K562 (cell line): ENCODE measurements at regions not wholly inside any gene's neighbourhood (a gene's known extent, or its start where the extent isn't known, plus 50 kb on each side); places are given as distances from the start of the nearest gene placed in this dataset.

Experiments used
- ATAC-seq: fragments of 200-7000 bp; cut with Tn5 transposase; 3 replicates; pipeline ENCODE4 v1.9.1; 2020; ENCODE audit warnings: moderate library complexity
- BruUV-seq: library from RNA; stranded (reverse); fragments of 400-500 nt; replicated peaks from 2 replicates; lab custom pipeline; 2021; lab: Mats Ljungman, UMichigan
- CTCF ChIA-PET: fragments of 300-600 bp; formaldehyde crosslinking; extraction: SDS; loops from one replicate; lab custom pipeline; 2021; ENCODE audit warnings: low intra/inter-chr PET ratio; lab: Yijun Ruan, JAX
- POLR2A ChIA-PET: fragments of 300-600, 350-650 bp; sonication (Branson Sonifier 250); formaldehyde crosslinking; extraction: SDS; loops from one replicate; lab custom pipeline; 2021; ENCODE audit warnings: antibody characterized with exemption, inconsistent platforms; lab: Yijun Ruan, JAX
- DNase-seq, 4 experiments: peaks; one replicate each; pipeline versions ENCODE4 v3.0.0 to v3.0.0-alpha.2; 2011 to 2018; ENCODE audit warnings: low spot score in 3 of 4, mixed read lengths in 3 of 4; ENCODE audit errors: extremely low read depth in 1 of 4
- FAIRE-seq: peaks from 2 replicates; lab custom pipeline; 2011; peaks lifted over from hg19 to GRCh38; lab: Jason Lieb, UNC
- H2AFZ ChIP-seq: 2 replicates; pipeline ENCODE4 v1.6.0; 2011; ENCODE audit warnings: low read depth, low read length, control low read depth, inconsistent platforms
- H3K27ac ChIP-seq: fragments of 200-600 bp; 3 replicates; pipeline ENCODE4 v1.8.0; 2011; ENCODE audit warnings: low read depth, mild to moderate bottlenecking, control low read depth, inconsistent platforms, low read length, moderate library complexity, mixed read lengths; ENCODE audit errors: extremely low read depth
- H3K27me3 ChIP-seq, 2 experiments: fragments of 300-600 bp in 1 of 2; 2 replicates in 1 of 2; 3 replicates in 1 of 2; pipeline versions ENCODE4 v1.6.0 to v1.8.0; 2011; ENCODE audit warnings: inconsistent platforms in 2 of 2, low read length in 2 of 2, mild to moderate bottlenecking in 1 of 2, mixed read lengths in 1 of 2, moderate library complexity in 1 of 2; ENCODE audit not compliant: control insufficient read depth in 2 of 2, insufficient read depth in 2 of 2
- H3K36me3 ChIP-seq: fragments of 300-600 bp; 3 replicates; pipeline ENCODE4 v1.8.0; 2011; ENCODE audit warnings: mild to moderate bottlenecking, low read length, inconsistent platforms; ENCODE audit not compliant: control insufficient read depth, insufficient read depth
- H3K4me1 ChIP-seq, 2 experiments: fragments of 200-600 bp in 1 of 2; replicated peaks in 1 of 2; 2 replicates in 1 of 2; 3 replicates in 1 of 2; pipeline versions ENCODE4 v1.5.1 to v1.8.0; 2011; ENCODE audit warnings: inconsistent platforms in 2 of 2, low read length in 2 of 2, mild to moderate bottlenecking in 1 of 2, mixed read lengths in 1 of 2, moderate library complexity in 1 of 2; ENCODE audit not compliant: control insufficient read depth in 2 of 2, insufficient read depth in 2 of 2
- H3K4me2 ChIP-seq: 2 replicates; pipeline ENCODE4 v1.6.1; 2011; ENCODE audit warnings: low read length, control low read depth, inconsistent platforms, mixed read lengths; ENCODE audit not compliant: insufficient read depth
- H3K4me3 ChIP-seq: fragments of 200-600 bp; sonication (generic), shearing (Covaris generic); 2 replicates; pipeline ENCODE4 v1.5.1; 2016; ENCODE audit warnings: control low read depth, inconsistent platforms
- H3K79me2 ChIP-seq: fragments of 200-600 bp; 3 replicates; pipeline ENCODE4 v1.8.0; 2011; ENCODE audit warnings: low read length, inconsistent platforms; ENCODE audit not compliant: control insufficient read depth, insufficient read depth
- H3K9ac ChIP-seq, 2 experiments: 2 replicates each; pipeline versions ENCODE4 v1.6.0 to v1.6.1; 2011; ENCODE audit warnings: low read depth in 2 of 2, low read length in 2 of 2, control low read depth in 1 of 2, inconsistent platforms in 1 of 2, mild to moderate bottlenecking in 1 of 2, mixed read lengths in 1 of 2; ENCODE audit not compliant: insufficient read depth in 1 of 2
- H3K9me1 ChIP-seq: one replicate; pipeline ENCODE4 v1.6.0; 2011; ENCODE audit warnings: inconsistent platforms, mild to moderate bottlenecking, low read length, moderate library complexity; ENCODE audit not compliant: control insufficient read depth, insufficient read depth
- H3K9me3 ChIP-seq: replicated peaks from 2 replicates; pipeline ENCODE4 v1.5.1; 2011; ENCODE audit warnings: low read depth, low read length, inconsistent platforms; ENCODE audit not compliant: control insufficient read depth, insufficient read depth
- H4K20me1 ChIP-seq: replicated peaks from 2 replicates; pipeline ENCODE4 v1.6.1; 2011; ENCODE audit warnings: low read length, inconsistent platforms, mixed read lengths; ENCODE audit not compliant: control insufficient read depth, insufficient read depth
- BRD9 ChIP-seq: fragments of 450-650 bp; IDR thresholded peaks from 2 replicates; pipeline ENCODE4 v1.6.1; 2018; ENCODE audit warnings: low read depth; ENCODE audit not compliant: partially characterized antibody
- ETV5 ChIP-seq: sonication (generic); formaldehyde crosslinking; IDR thresholded peaks from 2 replicates; pipeline ENCODE4 v1.4.0; 2020; ENCODE audit warnings: low read depth, mild to moderate bottlenecking, missing genetic modification reagents
- HNRNPK ChIP-seq: fragments of 200-400 bp; formaldehyde crosslinking; IDR thresholded peaks from one replicate; pipeline ENCODE4 v1.6.1; 2018; ENCODE audit warnings: mild to moderate bottlenecking, low read depth, low read length; ENCODE audit not compliant: poor library complexity, severe bottlenecking
- SMAD3 ChIP-seq: fragments of 450-650 bp; formaldehyde crosslinking; conservative IDR thresholded peaks from 2 replicates; pipeline ENCODE4 v1.4.0; 2020; ENCODE audit warnings: mild to moderate bottlenecking
- STAT5A ChIP-seq: IDR thresholded peaks from 2 replicates; pipeline ENCODE4 v1.6.1; 2012; ENCODE audit warnings: low read length, inconsistent platforms, borderline replicate concordance
- TAF9B ChIP-seq: fragments of 450-650 bp; IDR thresholded peaks from 2 replicates; pipeline ENCODE4 v1.6.1; 2018; ENCODE audit warnings: mild to moderate bottlenecking; ENCODE audit not compliant: partially characterized antibody
- TFAM ChIP-seq: fragments of 250-450 bp; sonication (Bioruptor Pico); conservative IDR thresholded peaks from 2 replicates; pipeline ENCODE4 v1.5.0; 2021; ENCODE audit warnings: mild to moderate bottlenecking, moderate library complexity
- ZFP36 ChIP-seq: fragments of 150-350 bp; IDR thresholded peaks from 2 replicates; pipeline ENCODE4 v1.6.1; 2018; ENCODE audit warnings: low read length, low read depth; ENCODE audit not compliant: partially characterized antibody
- ZNF75A ChIP-seq: fragments of 450-650 bp; formaldehyde crosslinking; IDR thresholded peaks from 2 replicates; pipeline ENCODE4 v1.4.0; 2020; ENCODE audit warnings: mild to moderate bottlenecking
- ZNF764 ChIP-seq: fragments of 250-450 bp; sonication (Bioruptor Pico); IDR thresholded peaks from 2 replicates; pipeline ENCODE4 v1.4.0; 2020; ENCODE audit warnings: low read depth, mild to moderate bottlenecking, moderate library complexity
- WGBS: fragments of 100-300 bp; shearing (Covaris generic); methylation state at CpG from one replicate; pipeline ENCODE4 v1.1.6; 2016; ENCODE audit warnings: low coverage, mixed read lengths; ENCODE audit not compliant: insufficient coverage; ENCODE audit errors: missing lambda C conversion rate; 5-methylcytosine and 5-hydroxymethylcytosine counted together
- in situ Hi-C: fragments of 300-500 bp; cut with MboI; formaldehyde crosslinking; loops from 4 replicates; pipeline ENCODE4 v1.15.0; 2018; ENCODE audit warnings: inconsistent platforms, mixed read lengths
- intact Hi-C: fragments of 100-400 bp; cut with micrococcal nuclease; formaldehyde crosslinking; loops from 2 replicates; pipeline ENCODE4 v1.14.2; 2022
- TF ChIP-seq, protein P1 (sequence below): fragments of 450-650 bp; IDR thresholded peaks from 2 replicates; pipeline ENCODE4 v1.6.1; 2016; ENCODE audit warnings: mild to moderate bottlenecking
- TF ChIP-seq, protein P2 (sequence below): fragments of 450-650 bp; IDR thresholded peaks from 2 replicates; pipeline ENCODE4 v1.6.1; 2017; ENCODE audit warnings: mild to moderate bottlenecking, moderate library complexity

DNA sequence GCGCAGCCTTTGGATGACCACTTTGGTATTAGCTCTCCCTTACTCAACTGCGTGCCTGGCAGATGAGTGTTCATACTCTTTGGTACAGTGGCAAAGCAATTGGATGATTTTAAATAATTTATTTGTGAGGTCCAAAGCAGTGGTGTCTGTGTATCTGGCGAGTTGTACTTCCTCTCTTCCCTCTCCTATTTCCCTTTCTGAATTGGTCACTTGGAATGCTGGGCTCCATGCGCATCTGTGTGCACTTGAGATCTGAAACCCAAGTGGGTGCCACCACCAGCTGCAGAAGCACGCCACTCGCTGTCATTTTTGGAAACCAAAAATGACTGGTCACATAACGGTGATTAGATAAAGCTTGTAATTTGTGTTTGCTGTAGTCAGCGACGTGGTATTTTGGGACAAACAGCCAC is 386.0 kb upstream of the KLF4 start (continued):
- TF ChIP-seq TAF9B (no peak), STAT5A (no peak), ETV5 (CRISPR knock-in tag) (no peak), ZNF75A (CRISPR knock-in tag) (no peak)
- TF ChIP-seq, all 486 proteins: peak for 0

DNA sequence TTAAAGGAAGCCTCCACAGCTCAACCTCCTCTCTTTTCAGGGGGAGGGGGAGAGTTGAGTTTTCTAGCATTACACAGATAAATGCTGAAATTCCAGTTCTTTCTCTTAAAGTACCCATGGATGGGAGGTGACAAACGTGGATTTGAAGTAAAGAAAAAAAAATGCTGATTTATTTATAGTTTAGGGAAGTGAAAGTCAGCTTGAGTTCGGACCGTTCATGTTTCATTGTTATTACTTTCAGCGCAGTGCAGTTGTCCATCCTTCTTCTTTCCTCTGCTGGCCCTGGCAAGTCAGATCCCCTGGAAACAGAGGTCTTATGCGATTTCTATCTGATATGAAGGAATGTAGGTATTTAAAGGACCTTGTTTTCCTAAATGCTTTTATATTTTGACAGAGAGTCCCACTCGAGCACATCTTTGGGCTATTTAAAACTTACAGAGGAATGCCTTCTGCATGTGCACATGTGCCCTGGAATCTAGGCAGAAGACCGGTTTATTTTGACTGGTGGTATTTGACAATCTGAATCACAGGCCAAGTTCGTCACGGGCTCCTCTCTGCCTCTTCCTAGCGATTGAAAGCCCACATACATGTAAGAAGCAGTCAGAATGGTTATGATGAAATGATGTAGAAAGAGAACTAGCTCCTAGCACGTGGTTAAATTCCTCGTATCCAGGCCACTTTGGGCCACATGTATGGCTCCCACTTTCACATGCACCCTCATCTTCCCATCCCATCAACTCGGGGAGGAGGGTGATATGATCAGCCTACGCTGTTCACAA is 385.2 kb upstream of the KLF4 start:
- no TSS peak for BruUV-seq
- in situ Hi-C loops: no loop called here
- Histone ChIP-seq H4K20me1 (no peaks in the 10 kb centered on the region), H2AFZ (no peak overlapping the region), H3K4me2 (no peak overlapping the region), H3K27me3 (peaks cover 13 to 16% of the 10 kb centered on the region in 2 experiments; a peak in 3 of 5 replicates), H3K27ac (no peak overlapping the region), H3K9ac (no peak overlapping the region), H3K79me2 (no peaks in the 10 kb centered on the region), H3K9me3 (no peaks in the 10 kb centered on the region), H3K36me3 (no peaks in the 10 kb centered on the region), H3K9me1 (no peaks in the 10 kb centered on the region), H3K4me3 (no peak overlapping the region), H3K4me1 (no peaks in the 10 kb centered on the region)
- ATAC-seq (no peak), DNase-seq (no peak), FAIRE-seq (no peak)
- WGBS: under 1% methylated on average over 13 of the region's 14 CpGs
- POLR2A ChIA-PET: no interaction called here
- no peak for TF ChIP-seq TFAM (CRISPR knock-in tag)
- TF ChIP-seq ZNF764 (CRISPR knock-in tag): no peak
- TF ChIP-seq, protein P1, sequence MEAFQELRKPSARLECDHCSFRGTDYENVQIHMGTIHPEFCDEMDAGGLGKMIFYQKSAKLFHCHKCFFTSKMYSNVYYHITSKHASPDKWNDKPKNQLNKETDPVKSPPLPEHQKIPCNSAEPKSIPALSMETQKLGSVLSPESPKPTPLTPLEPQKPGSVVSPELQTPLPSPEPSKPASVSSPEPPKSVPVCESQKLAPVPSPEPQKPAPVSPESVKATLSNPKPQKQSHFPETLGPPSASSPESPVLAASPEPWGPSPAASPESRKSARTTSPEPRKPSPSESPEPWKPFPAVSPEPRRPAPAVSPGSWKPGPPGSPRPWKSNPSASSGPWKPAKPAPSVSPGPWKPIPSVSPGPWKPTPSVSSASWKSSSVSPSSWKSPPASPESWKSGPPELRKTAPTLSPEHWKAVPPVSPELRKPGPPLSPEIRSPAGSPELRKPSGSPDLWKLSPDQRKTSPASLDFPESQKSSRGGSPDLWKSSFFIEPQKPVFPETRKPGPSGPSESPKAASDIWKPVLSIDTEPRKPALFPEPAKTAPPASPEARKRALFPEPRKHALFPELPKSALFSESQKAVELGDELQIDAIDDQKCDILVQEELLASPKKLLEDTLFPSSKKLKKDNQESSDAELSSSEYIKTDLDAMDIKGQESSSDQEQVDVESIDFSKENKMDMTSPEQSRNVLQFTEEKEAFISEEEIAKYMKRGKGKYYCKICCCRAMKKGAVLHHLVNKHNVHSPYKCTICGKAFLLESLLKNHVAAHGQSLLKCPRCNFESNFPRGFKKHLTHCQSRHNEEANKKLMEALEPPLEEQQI: no peak
- no peak for TF ChIP-seq SMAD3
- no peak for TF ChIP-seq HNRNPK
- TF ChIP-seq BRD9: no peak
- TF ChIP-seq, protein P2, sequence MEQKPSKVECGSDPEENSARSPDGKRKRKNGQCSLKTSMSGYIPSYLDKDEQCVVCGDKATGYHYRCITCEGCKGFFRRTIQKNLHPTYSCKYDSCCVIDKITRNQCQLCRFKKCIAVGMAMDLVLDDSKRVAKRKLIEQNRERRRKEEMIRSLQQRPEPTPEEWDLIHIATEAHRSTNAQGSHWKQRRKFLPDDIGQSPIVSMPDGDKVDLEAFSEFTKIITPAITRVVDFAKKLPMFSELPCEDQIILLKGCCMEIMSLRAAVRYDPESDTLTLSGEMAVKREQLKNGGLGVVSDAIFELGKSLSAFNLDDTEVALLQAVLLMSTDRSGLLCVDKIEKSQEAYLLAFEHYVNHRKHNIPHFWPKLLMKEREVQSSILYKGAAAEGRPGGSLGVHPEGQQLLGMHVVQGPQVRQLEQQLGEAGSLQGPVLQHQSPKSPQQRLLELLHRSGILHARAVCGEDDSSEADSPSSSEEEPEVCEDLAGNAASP: no peak
- TF ChIP-seq ZFP36: no peak
- intact Hi-C loops: loop anchor here (10.0 kb wide), 1 partner anchor 390 kb away; the partner anchor contains the start of gene KLF4
- CTCF ChIA-PET: no interaction called here
